ENCODE measurements at regions not wholly inside any gene's neighbourhood (a gene's known extent, or its start where the extent isn't known, plus 50 kb on each side); places are given as distances from the start of the nearest gene placed in this dataset.

GRCh38 chr13:30843548-30843947, 62.5 kb upstream of the MEDAG start:
- no peak for DNase-seq
- intact Hi-C loops (cut with DNase I) = no loop called here

DNA sequence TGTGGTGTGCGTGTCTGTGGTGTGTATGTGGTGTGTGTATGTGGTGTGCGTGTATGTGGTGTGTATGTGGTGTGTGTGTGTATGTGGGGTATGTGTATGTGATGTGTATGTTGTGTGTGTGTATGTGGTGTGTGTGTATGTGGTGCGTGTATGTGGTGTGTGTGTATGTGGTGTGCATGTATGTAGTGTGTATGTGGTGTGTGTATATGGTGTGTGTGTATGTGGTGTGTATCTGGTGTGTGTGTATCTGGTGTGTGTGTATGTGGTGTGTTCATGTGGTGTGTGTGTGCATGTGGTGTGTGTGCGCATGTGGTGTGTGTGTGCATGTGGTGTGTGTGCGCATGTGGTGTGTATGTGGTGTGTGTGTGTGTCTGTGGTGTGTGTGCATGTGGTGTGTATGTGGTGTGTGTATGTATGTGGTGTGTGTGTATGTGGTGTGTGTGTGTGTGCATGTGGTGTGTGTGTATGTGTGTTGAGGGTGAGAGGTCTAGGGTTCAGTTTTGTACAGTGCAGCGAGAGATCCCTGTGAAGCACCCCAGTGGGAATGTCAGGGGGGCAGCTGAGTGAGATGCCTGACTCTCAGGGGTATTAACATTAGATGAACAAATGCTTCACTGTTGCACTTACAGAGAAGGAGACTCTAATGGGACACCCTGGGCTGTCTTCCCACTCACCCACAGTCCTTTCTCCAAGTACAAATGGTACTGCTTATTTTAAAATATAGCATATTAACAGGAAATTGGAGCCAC, 61.3 kb upstream of the MEDAG start:
- DNase-seq (no peak), ATAC-seq (no peak)
- intact Hi-C loops (cut with DNase I) = no loop called here

More at GRCh38 chr13:30843548-30843947, 62.5 kb upstream of the MEDAG start:
- ATAC-seq = no peak

DNA sequence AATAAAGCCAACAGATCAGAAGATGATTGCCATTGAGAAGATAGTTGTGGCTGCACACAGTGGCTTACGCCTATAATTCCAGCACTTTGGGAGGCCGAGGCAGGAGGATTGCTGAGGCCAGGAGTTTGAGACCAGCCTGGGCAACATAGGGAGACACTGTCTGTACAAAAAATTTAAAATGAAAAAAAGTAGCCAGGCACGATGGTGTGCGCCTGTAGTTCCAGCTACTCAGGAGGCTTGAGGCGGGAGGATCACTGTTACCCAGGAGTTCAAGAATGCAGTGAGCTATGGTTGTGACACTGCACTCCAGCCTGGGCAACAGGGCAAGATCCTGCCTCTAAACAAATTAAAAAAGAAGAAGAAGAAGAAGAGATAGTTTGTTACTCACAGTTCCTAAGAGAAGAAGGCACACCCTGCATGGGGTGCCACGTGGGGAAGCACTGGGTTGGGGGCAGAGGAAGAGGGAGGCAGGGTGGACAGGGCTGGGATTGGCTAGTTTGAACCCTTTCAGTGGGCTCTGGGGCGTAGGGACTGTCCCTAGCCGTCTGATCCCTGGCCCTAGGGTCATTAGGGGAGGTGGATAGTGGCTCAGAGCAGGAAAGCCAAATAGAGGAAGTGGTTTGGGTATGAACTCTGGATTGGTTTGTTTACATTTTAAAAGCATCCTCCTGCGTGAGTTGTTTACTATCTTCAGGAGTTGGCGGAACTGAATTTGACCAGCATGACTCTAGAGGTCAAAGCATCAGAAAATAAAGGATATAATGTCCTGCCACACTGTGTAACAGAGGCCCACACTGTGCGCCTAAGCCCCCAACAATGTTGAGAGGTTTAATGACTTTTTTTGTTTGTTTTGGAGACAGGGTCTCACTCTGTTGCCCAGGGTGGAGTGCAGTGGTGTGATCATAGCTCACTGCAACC, 60.5 kb upstream of the MEDAG start:
- DNase-seq (no peak), ATAC-seq (no peak)
- intact Hi-C loops (cut with DNase I) = no loop called here

DNA sequence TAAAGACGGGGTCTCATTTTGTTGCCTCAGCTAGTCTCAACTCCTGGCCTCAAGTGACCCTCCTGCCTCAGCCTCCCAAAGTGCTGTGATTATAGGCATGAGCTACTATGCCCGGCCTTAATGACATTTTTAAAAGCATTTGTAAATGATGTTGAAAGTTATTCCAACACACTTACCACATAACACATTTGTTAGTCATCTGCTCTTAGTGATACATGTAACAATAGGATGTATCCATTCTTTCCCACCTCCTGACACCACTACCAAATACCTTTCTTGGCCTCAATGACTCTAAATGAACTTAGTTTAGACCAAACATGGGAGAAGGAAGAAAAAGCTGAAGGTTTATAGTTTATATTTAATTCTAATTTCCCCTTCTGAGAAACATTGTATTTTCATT, 59.8 kb upstream of the MEDAG start:
- ATAC-seq (no peak), DNase-seq (no peak)
- intact Hi-C loops (cut with DNase I) = no loop called here

- no peak for DNase-seq
- ATAC-seq = no peak
- intact Hi-C loops (cut with DNase I) = no loop called here
Measured at GRCh38 chr13:30846866-30847265, 59.2 kb upstream of the MEDAG start.

GRCh38 chr13:30847650-30848307, 58.3 kb upstream of the MEDAG start:
- peak; percentile 71 to 95 for ATAC-seq
- intact Hi-C loops (cut with DNase I) = no loop called here
- no peak for DNase-seq

DNA sequence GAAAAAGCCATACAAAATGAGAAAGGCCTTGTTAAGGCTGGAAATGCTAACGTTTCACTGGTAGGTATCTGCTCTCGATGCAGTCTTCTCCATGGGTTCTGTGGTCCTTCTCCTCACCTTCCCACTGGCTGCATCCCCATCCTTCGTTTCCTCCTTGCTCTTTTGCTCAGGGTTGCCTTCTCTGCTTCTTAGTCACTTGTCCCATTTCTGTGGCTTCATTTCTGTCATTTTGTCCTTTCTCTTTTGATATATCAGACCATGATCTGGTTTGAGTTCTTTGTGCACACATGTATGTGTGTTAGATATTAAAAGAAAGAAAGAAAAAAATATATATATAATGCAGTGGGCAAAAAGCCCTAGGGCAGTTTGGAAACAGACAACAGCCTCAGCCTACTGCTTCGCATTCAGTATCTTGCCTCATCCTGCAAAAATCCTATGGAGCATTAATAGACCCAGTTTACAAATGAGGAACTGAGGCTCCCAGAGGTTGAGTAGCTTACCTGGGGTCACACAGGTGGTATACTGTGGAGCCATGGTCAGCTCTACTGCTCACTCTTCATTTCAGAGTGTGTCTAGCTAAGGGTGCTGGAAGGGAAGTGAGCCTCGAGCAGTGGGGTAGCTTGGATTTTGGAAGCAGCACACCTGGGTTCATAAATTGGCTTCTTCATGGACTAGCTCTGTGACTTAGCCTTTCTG, 57.6 kb upstream of the MEDAG start:
- DNase-seq (no peak), ATAC-seq (no peak)
- intact Hi-C loops (cut with DNase I) = no loop called here

- ATAC-seq = no peak
- intact Hi-C loops (cut with DNase I) = no loop called here
- DNase-seq = no peak
Measured at GRCh38 chr13:30849611-30850010, 56.5 kb upstream of the MEDAG start.

- intact Hi-C loops (cut with DNase I) = no loop called here
- DNase-seq (no peak), ATAC-seq (no peak)
Measured at GRCh38 chr13:30850204-30850866, 55.7 kb upstream of the MEDAG start.

GRCh38 chr13:30850867-30851211, 55.2 kb upstream of the MEDAG start:
- no peak for DNase-seq
- intact Hi-C loops (cut with DNase I) = no loop called here
- no peak for ATAC-seq

DNA sequence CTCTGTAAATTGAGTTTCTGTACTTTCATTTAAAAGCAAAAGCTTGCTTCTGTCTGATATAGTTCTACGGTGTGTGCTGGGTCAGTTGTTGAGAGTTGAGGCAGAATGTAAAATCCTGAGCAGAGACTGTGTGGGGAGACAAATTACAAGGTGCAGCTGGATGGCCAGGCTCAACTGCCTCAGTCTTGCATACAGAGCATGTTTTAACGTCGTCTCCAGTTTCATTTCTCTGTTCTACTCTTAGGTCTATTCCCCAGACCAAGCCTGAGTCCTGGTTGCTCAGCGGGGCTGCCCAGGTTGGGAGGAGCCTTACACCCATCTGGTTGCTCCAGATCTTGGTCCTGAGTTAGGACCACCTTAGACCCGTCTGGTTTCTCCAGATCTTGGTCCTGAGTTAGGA, 54.4 kb upstream of the MEDAG start:
- intact Hi-C loops (cut with DNase I) = no loop called here
- DNase-seq (no peak), ATAC-seq (no peak)

GRCh38 chr13:30855569-30855968, 50.5 kb upstream of the MEDAG start:
- intact Hi-C loops (cut with DNase I) = no loop called here
- ATAC-seq = no peak

DNA sequence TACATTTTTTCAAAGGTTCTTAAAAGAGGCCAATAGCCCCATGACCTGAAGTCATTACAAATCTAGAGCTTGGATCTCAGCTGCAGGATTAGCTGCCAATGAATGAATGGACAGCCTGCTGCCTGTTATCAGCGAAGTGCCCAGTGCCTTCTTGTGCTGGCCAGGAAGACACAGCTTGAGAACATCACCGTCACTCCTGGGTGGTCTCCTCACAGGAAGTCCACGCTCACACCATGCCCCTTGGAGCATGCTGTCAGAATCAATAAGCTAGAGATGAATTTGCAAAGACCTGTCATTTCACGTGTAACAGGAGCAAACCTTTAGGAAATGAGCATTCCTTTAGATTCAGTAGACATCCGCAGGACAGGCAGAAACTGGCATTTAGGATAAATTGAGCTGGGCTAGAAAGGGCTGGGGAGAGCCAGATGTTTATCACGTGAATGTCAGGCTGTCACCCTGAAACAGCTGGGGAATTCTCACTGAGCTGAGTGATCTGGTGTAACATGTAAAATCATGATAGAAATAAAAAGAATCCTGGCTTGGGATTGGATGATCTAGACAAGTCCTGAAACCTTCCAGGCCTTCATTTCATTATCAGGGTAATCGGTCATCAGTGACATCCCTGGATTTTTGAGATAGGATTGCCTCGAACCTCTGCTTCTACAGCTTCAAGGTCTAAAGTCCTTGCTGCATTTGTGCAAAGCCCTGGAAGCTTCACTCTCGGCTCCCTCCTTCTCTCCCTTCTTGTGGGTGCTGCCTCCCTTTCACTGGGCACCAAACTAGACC, 49.9 kb upstream of the MEDAG start:
- DNase-seq (no peak), ATAC-seq (no peak)
- intact Hi-C loops (cut with DNase I) = no loop called here

More at GRCh38 chr13:30855569-30855968, 50.5 kb upstream of the MEDAG start:
- DNase-seq = no peak
